ENCODE measurements at regions not wholly inside any gene's neighbourhood (a gene's known extent, or its start where the extent isn't known, plus 50 kb on each side); places are given as distances from the start of the nearest gene placed in this dataset.

GRCh38 chrX:125404667-125405160, 85.0 kb downstream of the TEX13C start:
- Histone ChIP-seq H3K79me2 (ENCODE audit: insufficient read depth) (no peaks in the 10 kb centered on the region), H3K4me2 (ENCODE audit: unreplicated experiment) (no peak overlapping the region), H3F3A (ENCODE audit: insufficient read depth) (no peaks in the 10 kb centered on the region), H3K4me1 (ENCODE audit: insufficient read depth) (no peaks in the 10 kb centered on the region), H2AFZ (no peak overlapping the region), H3K9me3 (ENCODE audit: low read depth) (no peaks in the 10 kb centered on the region), H4K20me1 (ENCODE audit: insufficient read depth) (no peaks in the 10 kb centered on the region), H3K27me3 (replicated peaks; ENCODE audit: insufficient read depth) (no peaks in the 10 kb centered on the region), H3K9me2 (ENCODE audit: insufficient read depth) (no peaks in the 10 kb centered on the region), H3K27ac (no peak overlapping the region), H3K36me3 (ENCODE audit: low read depth) (no peaks in the 10 kb centered on the region), H3K9ac (no peak overlapping the region), H3K4me3 (no peak overlapping the region)
- TF ChIP-seq EZH2 (IDR thresholded peaks at IDR 0.05; ENCODE audit: insufficient read depth, poor library complexity, severe bottlenecking) = no peak
- TF ChIP-seq EZH2phosphoT487 (IDR thresholded peaks at IDR 0.05; ENCODE audit: insufficient read depth, low read depth) = no peak
- DNase-seq = no peak
- in situ Hi-C loops (cut with MboI) = no loop called here
- WGBS, 2 experiments (ENCODE audit: low coverage in 1 of 2, low lambda C conversion rate in 2 of 2, missing lambda C conversion rate in 2 of 2) = 13 to 25% methylated on average over 1 of the region's 1 CpG

DNA sequence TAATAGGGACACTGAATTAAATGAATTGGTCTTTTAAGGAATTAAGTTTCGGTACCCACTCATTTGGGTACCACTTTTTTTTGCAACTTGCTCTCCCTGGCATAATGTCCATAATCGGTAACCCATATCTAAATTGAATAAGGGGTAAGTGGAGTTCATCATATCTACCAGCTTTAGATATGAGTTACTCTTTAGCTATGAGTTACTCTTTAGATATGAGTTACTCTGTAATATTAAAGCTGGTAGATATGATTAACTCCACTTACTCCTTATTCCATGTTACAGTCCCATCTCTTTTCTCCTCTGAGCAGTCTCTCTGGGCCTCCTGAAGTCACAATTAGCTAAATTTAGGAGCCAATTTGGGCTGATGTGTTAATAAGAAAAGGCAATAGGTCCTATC, 85.7 kb downstream of the TEX13C start:
- Histone ChIP-seq H4K20me1 (ENCODE audit: insufficient read depth) (no peaks in the 10 kb centered on the region), H3K27me3 (replicated peaks; ENCODE audit: insufficient read depth) (no peaks in the 10 kb centered on the region), H3K79me2 (ENCODE audit: insufficient read depth) (no peaks in the 10 kb centered on the region), H3K4me1 (ENCODE audit: insufficient read depth) (no peaks in the 10 kb centered on the region), H3K36me3 (ENCODE audit: low read depth) (no peaks in the 10 kb centered on the region), H3F3A (ENCODE audit: insufficient read depth) (no peaks in the 10 kb centered on the region), H3K4me3 (no peak overlapping the region), H3K9ac (no peak overlapping the region), H3K9me3 (ENCODE audit: low read depth) (no peaks in the 10 kb centered on the region), H3K4me2 (ENCODE audit: unreplicated experiment) (no peak overlapping the region), H2AFZ (no peak overlapping the region), H3K9me2 (ENCODE audit: insufficient read depth) (no peaks in the 10 kb centered on the region), H3K27ac (no peak overlapping the region)
- in situ Hi-C loops (cut with MboI) = no loop called here
- no peak for DNase-seq
- WGBS, 2 experiments (ENCODE audit: low coverage in 1 of 2, low lambda C conversion rate in 2 of 2, missing lambda C conversion rate in 2 of 2) = 10 to 19% methylated on average over 2 of the region's 2 CpGs
- TF ChIP-seq EZH2 (IDR thresholded peaks at IDR 0.05; ENCODE audit: insufficient read depth, poor library complexity, severe bottlenecking) (no peak), EZH2phosphoT487 (IDR thresholded peaks at IDR 0.05; ENCODE audit: insufficient read depth, low read depth) (no peak)

GRCh38 chrX:125407314-125407713, 87.6 kb downstream of the TEX13C start:
- 0% methylated on average over 1 of the region's 1 CpG for WGBS, 2 experiments (ENCODE audit: low coverage in 1 of 2, low lambda C conversion rate in 2 of 2, missing lambda C conversion rate in 2 of 2)
- no peak overlapping the region for H3K27ac ChIP-seq
- no peaks in the 10 kb centered on the region for H3K79me2 ChIP-seq (ENCODE audit: insufficient read depth)
- TF ChIP-seq EZH2 (IDR thresholded peaks at IDR 0.05; ENCODE audit: insufficient read depth, poor library complexity, severe bottlenecking) = no peak
- TF ChIP-seq EZH2phosphoT487 (IDR thresholded peaks at IDR 0.05; ENCODE audit: insufficient read depth, low read depth) = no peak
- H4K20me1 ChIP-seq (ENCODE audit: insufficient read depth) = no peaks in the 10 kb centered on the region
- no peaks in the 10 kb centered on the region for H3K36me3 ChIP-seq (ENCODE audit: low read depth)
- H3K27me3 ChIP-seq (replicated peaks; ENCODE audit: insufficient read depth) = no peaks in the 10 kb centered on the region
- H2AFZ ChIP-seq = no peak overlapping the region
- in situ Hi-C loops (cut with MboI) = no loop called here
- no peak overlapping the region for H3K4me2 ChIP-seq (ENCODE audit: unreplicated experiment)
- no peaks in the 10 kb centered on the region for H3F3A ChIP-seq (ENCODE audit: insufficient read depth)
- no peak for DNase-seq
- no peaks in the 10 kb centered on the region for H3K4me1 ChIP-seq (ENCODE audit: insufficient read depth)
- no peak overlapping the region for H3K9ac ChIP-seq
- H3K9me3 ChIP-seq (ENCODE audit: low read depth) = no peaks in the 10 kb centered on the region
- H3K4me3 ChIP-seq = no peak overlapping the region
- H3K9me2 ChIP-seq (ENCODE audit: insufficient read depth) = no peaks in the 10 kb centered on the region

DNA sequence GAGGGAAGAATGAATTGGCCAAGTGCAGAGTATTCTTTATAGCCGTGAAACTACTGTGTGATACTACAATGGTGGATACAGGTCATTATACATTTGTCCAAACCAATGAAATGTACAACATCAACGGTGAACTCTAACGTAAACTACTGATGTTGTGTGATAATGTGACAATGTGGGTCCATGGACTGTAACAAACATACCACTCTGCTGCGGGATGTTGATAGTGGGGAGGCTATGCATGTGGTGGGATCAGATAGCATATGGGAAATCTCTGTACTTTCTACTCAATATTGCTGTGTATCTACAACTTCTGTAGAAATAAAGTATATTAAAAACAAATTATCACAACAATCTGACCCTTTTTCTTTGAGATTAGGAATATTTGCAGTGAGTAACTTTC, 101.1 kb downstream of the TEX13C start:
- TF ChIP-seq EZH2phosphoT487 (IDR thresholded peaks at IDR 0.05; ENCODE audit: insufficient read depth, low read depth) = no peak
- TF ChIP-seq EZH2 (IDR thresholded peaks at IDR 0.05; ENCODE audit: insufficient read depth, poor library complexity, severe bottlenecking) = no peak
- Histone ChIP-seq H4K20me1 (ENCODE audit: insufficient read depth) (no peaks in the 10 kb centered on the region), H3K9ac (no peak overlapping the region), H3K4me2 (ENCODE audit: unreplicated experiment) (no peak overlapping the region), H3K36me3 (ENCODE audit: low read depth) (no peaks in the 10 kb centered on the region), H3K9me2 (ENCODE audit: insufficient read depth) (no peaks in the 10 kb centered on the region), H3K27me3 (replicated peaks; ENCODE audit: insufficient read depth) (no peaks in the 10 kb centered on the region), H3K79me2 (ENCODE audit: insufficient read depth) (no peaks in the 10 kb centered on the region), H3K9me3 (ENCODE audit: low read depth) (no peaks in the 10 kb centered on the region), H2AFZ (no peak overlapping the region), H3K4me3 (no peak overlapping the region), H3K27ac (no peak overlapping the region), H3F3A (ENCODE audit: insufficient read depth) (no peaks in the 10 kb centered on the region), H3K4me1 (ENCODE audit: insufficient read depth) (no peaks in the 10 kb centered on the region)
- in situ Hi-C loops (cut with MboI) = no loop called here
- DNase-seq = no peak
- WGBS, 2 experiments (ENCODE audit: low coverage in 1 of 2, low lambda C conversion rate in 2 of 2, missing lambda C conversion rate in 2 of 2) = 35 to 48% methylated on average over 4 of the region's 4 CpGs

GRCh38 chrX:125422986-125423385, 103.3 kb downstream of the TEX13C start:
- Histone ChIP-seq H3K9me3 (ENCODE audit: low read depth) (no peaks in the 10 kb centered on the region), H3K4me2 (ENCODE audit: unreplicated experiment) (no peak overlapping the region), H4K20me1 (ENCODE audit: insufficient read depth) (no peaks in the 10 kb centered on the region), H3K27me3 (replicated peaks; ENCODE audit: insufficient read depth) (no peaks in the 10 kb centered on the region), H2AFZ (no peak overlapping the region), H3K4me1 (ENCODE audit: insufficient read depth) (no peaks in the 10 kb centered on the region), H3K9me2 (ENCODE audit: insufficient read depth) (no peaks in the 10 kb centered on the region), H3K36me3 (ENCODE audit: low read depth) (no peaks in the 10 kb centered on the region), H3K79me2 (ENCODE audit: insufficient read depth) (no peaks in the 10 kb centered on the region), H3K9ac (no peak overlapping the region), H3K4me3 (no peak overlapping the region), H3K27ac (no peak overlapping the region), H3F3A (ENCODE audit: insufficient read depth) (no peaks in the 10 kb centered on the region)
- in situ Hi-C loops (cut with MboI) = no loop called here
- no peak for DNase-seq
- WGBS, 2 experiments (ENCODE audit: low coverage in 1 of 2, low lambda C conversion rate in 2 of 2, missing lambda C conversion rate in 2 of 2) = 13 to 22% methylated on average over 3 of the region's 3 CpGs
- no peak for TF ChIP-seq EZH2 (IDR thresholded peaks at IDR 0.05; ENCODE audit: insufficient read depth, poor library complexity, severe bottlenecking)
- no peak for TF ChIP-seq EZH2phosphoT487 (IDR thresholded peaks at IDR 0.05; ENCODE audit: insufficient read depth, low read depth)
